ENCODE measurements at regions not wholly inside any gene's neighbourhood (a gene's known extent, or its start where the extent isn't known, plus 50 kb on each side); places are given as distances from the start of the nearest gene placed in this dataset.
A peak's percentile ranks its signal among the peaks of the same experiment; 100 is the strongest.
"Not testable (repeated sequence)": the region's sequence is repeated elsewhere in the genome, so short reads cannot be mapped to it uniquely, and the experiment has no call there.

DNA sequence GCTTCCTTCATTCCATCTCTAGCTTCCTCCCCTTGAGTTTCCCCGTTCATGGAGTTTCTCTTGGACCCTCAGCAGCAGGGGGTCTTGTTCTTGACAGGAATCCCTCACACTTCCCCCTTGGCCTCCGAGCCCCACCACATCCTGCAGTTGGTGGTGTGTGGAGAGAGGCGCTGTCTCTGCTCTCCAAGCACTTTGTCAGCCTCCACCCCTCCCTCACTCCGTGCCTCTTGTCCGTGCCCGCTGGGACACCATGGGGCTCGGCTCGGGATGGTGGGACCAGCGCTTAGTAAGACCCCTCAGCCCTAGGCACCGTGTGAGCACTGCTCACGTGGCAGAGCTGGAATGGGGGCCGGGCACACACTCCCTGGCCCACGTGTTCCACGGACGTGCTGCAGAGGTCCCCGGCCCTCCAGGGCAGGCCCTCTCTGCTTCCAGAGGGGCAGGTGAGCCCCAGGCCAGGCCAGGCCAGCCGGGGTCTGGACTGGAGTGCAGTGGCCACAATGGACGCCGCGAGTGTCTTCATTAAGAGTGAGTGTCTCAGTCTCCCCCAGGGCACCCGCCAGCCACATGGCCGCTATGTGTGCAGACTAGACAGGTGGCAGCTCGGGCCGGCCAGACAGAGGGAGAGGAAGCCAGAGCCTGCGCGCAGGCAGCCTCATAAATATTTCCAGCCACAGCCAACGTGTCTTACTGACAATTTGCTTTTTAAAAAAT is 123.3 kb downstream of the IGLL1 start:
- H2BK12ac ChIP-seq (ENCODE audit: low read depth, low read length); H3K79me1 ChIP-seq (ENCODE audit: low read depth, low read length); H2BK5ac ChIP-seq (ENCODE audit: low read depth, low read length); H3K36me3 ChIP-seq (ENCODE audit: control insufficient read depth in 2 of 4, insufficient read depth in 4 of 4, low read length in 3 of 4); H3K23me2 ChIP-seq (ENCODE audit: low read depth, low read length); H3K27ac ChIP-seq (ENCODE audit: low read depth, low read length); H3K79me2 ChIP-seq (ENCODE audit: control insufficient read depth in 1 of 2, insufficient read depth in 2 of 2, low read length in 2 of 2); H3K4me3 ChIP-seq (ENCODE audit: extremely low read depth in 1 of 4, insufficient read depth in 2 of 4, low read depth in 3 of 4, low read length in 4 of 4); H4K20me1 ChIP-seq (replicated peaks in 1 of 2; ENCODE audit: control insufficient read depth in 1 of 2, insufficient read depth in 2 of 2, low read length in 2 of 2); H4K5ac ChIP-seq (ENCODE audit: insufficient read length, low read depth, low read length); H3K9me3 ChIP-seq (ENCODE audit: insufficient read depth in 2 of 2, low read depth in 1 of 2, low read length in 1 of 2); DNase-seq (ENCODE audit: low read depth in 1 of 2, low spot score in 2 of 2); H2BK15ac ChIP-seq (ENCODE audit: low read length); H3K4me2 ChIP-seq (ENCODE audit: insufficient read depth in 1 of 2, low read depth in 2 of 2, low read length in 2 of 2); H3K9ac ChIP-seq (replicated peaks in 1 of 4; ENCODE audit: extremely low read depth in 1 of 4, low read depth in 3 of 4, low read length in 3 of 4); H3K4me1 ChIP-seq (replicated peaks in 1 of 4; ENCODE audit: control insufficient read depth in 3 of 4, insufficient read depth in 4 of 4, low read length in 3 of 4); H2BK20ac ChIP-seq (ENCODE audit: low read length); CTCF ChIA-PET (ENCODE audit: partially characterized antibody); H2AK5ac ChIP-seq (ENCODE audit: low read depth, low read length); H3K18ac ChIP-seq (ENCODE audit: extremely low read depth, low read length); H3K27me3 ChIP-seq (replicated peaks in 1 of 4; ENCODE audit: control insufficient read depth in 3 of 4, extremely low read depth in 1 of 4, insufficient read depth in 3 of 4, low read length in 3 of 4); H4K91ac ChIP-seq (replicated peaks; ENCODE audit: insufficient read length, low read length); H3K56ac ChIP-seq (replicated peaks; ENCODE audit: insufficient read length, low read depth, low read length); H3K4ac ChIP-seq (replicated peaks; ENCODE audit: insufficient read length, low read depth, low read length); FAIRE-seq; POLR2A ChIA-PET (ENCODE audit: partially characterized antibody); H4K8ac ChIP-seq (ENCODE audit: extremely low read depth, insufficient read depth, low read length); H2AFZ ChIP-seq (ENCODE audit: low read length); H3K23ac ChIP-seq (ENCODE audit: insufficient read length); H3K14ac ChIP-seq (ENCODE audit: insufficient read length); H2BK120ac ChIP-seq (replicated peaks; ENCODE audit: low read depth, low read length): not testable (repeated sequence)
- WGBS, 2 experiments (ENCODE audit: extremely low coverage in 1 of 2, insufficient coverage in 1 of 2, insufficient read length in 1 of 2, insufficient replicate concordance in 2 of 2, low coverage in 1 of 2, low lambda C conversion rate in 2 of 2, missing lambda C conversion rate in 1 of 2) = 87% methylated on average over 20 of the region's 27 CpGs; no CpG with 5 or more reads in 1 of the 2 experiments

DNA sequence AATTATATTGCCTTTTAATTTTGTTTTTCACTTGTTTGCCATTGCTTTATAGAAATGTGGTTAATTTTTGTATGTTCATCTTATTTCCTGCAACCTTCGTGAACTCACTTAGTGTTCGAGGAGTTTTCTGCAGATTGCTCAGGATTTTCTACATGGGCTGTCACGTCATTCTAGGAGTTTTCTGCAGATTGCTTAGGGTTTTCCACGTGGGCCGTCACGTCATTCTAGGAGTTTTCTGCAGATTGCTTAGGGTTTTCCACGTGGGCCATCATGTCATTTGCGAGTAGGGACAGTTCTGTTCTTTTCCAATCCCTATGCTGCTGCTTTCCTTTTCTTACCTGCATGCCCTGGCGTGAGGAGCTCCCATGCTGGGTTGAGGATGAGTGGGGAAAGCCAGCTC is 125.7 kb downstream of the IGLL1 start:
- H4K5ac ChIP-seq (ENCODE audit: insufficient read length, low read depth, low read length); H3K36me3 ChIP-seq (ENCODE audit: control insufficient read depth in 2 of 4, insufficient read depth in 4 of 4, low read length in 3 of 4); H4K91ac ChIP-seq (replicated peaks; ENCODE audit: insufficient read length, low read length); H3K4me3 ChIP-seq (ENCODE audit: extremely low read depth in 1 of 4, insufficient read depth in 2 of 4, low read depth in 3 of 4, low read length in 4 of 4); H3K56ac ChIP-seq (replicated peaks; ENCODE audit: insufficient read length, low read depth, low read length); H2AFZ ChIP-seq (ENCODE audit: low read length); H2BK15ac ChIP-seq (ENCODE audit: low read length); H3K27me3 ChIP-seq (replicated peaks in 1 of 4; ENCODE audit: control insufficient read depth in 3 of 4, extremely low read depth in 1 of 4, insufficient read depth in 3 of 4, low read length in 3 of 4); H3K4ac ChIP-seq (replicated peaks; ENCODE audit: insufficient read length, low read depth, low read length); H3K23ac ChIP-seq (ENCODE audit: insufficient read length); H3K79me2 ChIP-seq (ENCODE audit: control insufficient read depth in 1 of 2, insufficient read depth in 2 of 2, low read length in 2 of 2); H2BK5ac ChIP-seq (ENCODE audit: low read depth, low read length); H2BK20ac ChIP-seq (ENCODE audit: low read length); H3K79me1 ChIP-seq (ENCODE audit: low read depth, low read length); H4K20me1 ChIP-seq (replicated peaks in 1 of 2; ENCODE audit: control insufficient read depth in 1 of 2, insufficient read depth in 2 of 2, low read length in 2 of 2); H3K18ac ChIP-seq (ENCODE audit: extremely low read depth, low read length); H3K4me2 ChIP-seq (ENCODE audit: insufficient read depth in 1 of 2, low read depth in 2 of 2, low read length in 2 of 2); H3K4me1 ChIP-seq (replicated peaks in 1 of 4; ENCODE audit: control insufficient read depth in 3 of 4, insufficient read depth in 4 of 4, low read length in 3 of 4); POLR2A ChIA-PET (ENCODE audit: partially characterized antibody); H2BK120ac ChIP-seq (replicated peaks; ENCODE audit: low read depth, low read length); DNase-seq (ENCODE audit: low read depth in 1 of 2, low spot score in 2 of 2); H2AK5ac ChIP-seq (ENCODE audit: low read depth, low read length); H2BK12ac ChIP-seq (ENCODE audit: low read depth, low read length); H3K27ac ChIP-seq (ENCODE audit: low read depth, low read length); H3K9ac ChIP-seq (replicated peaks in 1 of 4; ENCODE audit: extremely low read depth in 1 of 4, low read depth in 3 of 4, low read length in 3 of 4); H3K23me2 ChIP-seq (ENCODE audit: low read depth, low read length); H4K8ac ChIP-seq (ENCODE audit: extremely low read depth, insufficient read depth, low read length); H3K14ac ChIP-seq (ENCODE audit: insufficient read length); H3K9me3 ChIP-seq (ENCODE audit: insufficient read depth in 2 of 2, low read depth in 1 of 2, low read length in 1 of 2): not testable (repeated sequence)
- CTCF ChIA-PET (ENCODE audit: partially characterized antibody) = interaction anchor here (0.9 kb wide), 1 partner anchor 22 kb away, joined by 3 read pairs; no protein-coding TSS in a partner anchor
- peak; percentile 90 for FAIRE-seq
- WGBS, 2 experiments (ENCODE audit: extremely low coverage in 1 of 2, insufficient coverage in 1 of 2, insufficient read length in 1 of 2, insufficient replicate concordance in 2 of 2, low coverage in 1 of 2, low lambda C conversion rate in 2 of 2, missing lambda C conversion rate in 1 of 2) = 75% methylated on average over 9 of the region's 9 CpGs; no CpG with 5 or more reads in 1 of the 2 experiments

Measured in H1 (cell line).